GM10847 (cell line): ENCODE measurements at regions not wholly inside any gene's neighbourhood (a gene's known extent, or its start where the extent isn't known, plus 50 kb on each side); places are given as distances from the start of the nearest gene placed in this dataset.

Experiments used
- POLR2A ChIP-seq: IDR thresholded peaks from 2 replicates; pipeline ENCODE4 v1.6.1; 2011; ENCODE audit not compliant: insufficient read length; ENCODE audit errors: extremely low read depth

GRCh38 chr1:25170439-25170838 is 61.9 kb downstream of the SYF2 start:
- no peak for TF ChIP-seq POLR2A

- no peak for TF ChIP-seq POLR2A
These were observed 62.7 kb downstream of the SYF2 start for GRCh38 chr1:25169610-25170009.

GRCh38 chr1:25169168-25169567 is 63.1 kb downstream of the SYF2 start:
- no peak for TF ChIP-seq POLR2A

- no peak for TF ChIP-seq POLR2A
These were observed 63.9 kb downstream of the SYF2 start for GRCh38 chr1:25168193-25169071.

- TF ChIP-seq POLR2A = no peak
These were observed 64.8 kb downstream of the SYF2 start for GRCh38 chr1:25167269-25168192.

- no peak for TF ChIP-seq POLR2A
These were observed 65.5 kb downstream of the SYF2 start for GRCh38 chr1:25166847-25167246.

GRCh38 chr1:25163986-25164385 is 68.3 kb downstream of the SYF2 start:
- TF ChIP-seq POLR2A = no peak

- TF ChIP-seq POLR2A = no peak
These were observed 70.3 kb downstream of the SYF2 start for GRCh38 chr1:25161981-25162380.

- no peak for TF ChIP-seq POLR2A
These were observed 74.5 kb downstream of the SYF2 start for GRCh38 chr1:25157846-25158245.

- TF ChIP-seq POLR2A = no peak
These were observed 81.3 kb downstream of the SYF2 start for GRCh38 chr1:25150985-25151495.

GRCh38 chr1:25148673-25149300 is 83.5 kb downstream of the SYF2 start:
- no peak for TF ChIP-seq POLR2A

GRCh38 chr1:25146451-25146855 is 85.8 kb downstream of the SYF2 start:
- TF ChIP-seq POLR2A = no peak

GRCh38 chr1:25145775-25146393 is 86.4 kb downstream of the SYF2 start:
- TF ChIP-seq POLR2A = no peak

GRCh38 chr1:25140073-25140797 is 92.1 kb downstream of the SYF2 start:
- no peak for TF ChIP-seq POLR2A
